ENCODE measurements at regions not wholly inside any gene's neighbourhood (a gene's known extent, or its start where the extent isn't known, plus 50 kb on each side); places are given as distances from the start of the nearest gene placed in this dataset.

DNA sequence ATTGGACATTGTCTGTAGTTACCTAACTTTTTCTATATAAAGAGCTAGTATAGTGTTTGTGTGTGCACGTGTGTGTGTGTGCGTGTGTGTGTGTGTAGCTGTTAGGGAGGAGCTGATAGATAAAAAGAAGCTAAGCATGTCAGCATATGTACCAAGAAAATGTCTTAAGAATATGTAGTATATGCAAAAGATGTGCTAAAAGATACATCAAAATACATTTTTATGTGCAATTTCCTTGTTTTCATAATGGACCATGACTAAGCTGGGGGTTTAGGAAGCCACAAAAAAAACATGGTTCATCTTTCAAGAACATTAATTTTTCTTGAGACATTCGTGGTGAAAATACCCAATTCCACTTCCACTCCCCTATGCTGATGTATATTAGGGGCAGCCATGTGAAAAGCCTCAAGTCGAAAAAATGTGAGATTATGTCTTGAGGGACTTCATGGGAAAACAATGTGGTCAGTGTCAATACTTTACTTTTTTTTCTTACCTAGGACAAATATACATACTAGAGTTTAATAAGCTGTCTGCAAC, 1599.7 kb downstream of the ARAP2 start:
- H3K27me3 ChIP-seq (ENCODE audit: control insufficient read depth in 2 of 2, insufficient read depth in 2 of 2, low read length in 2 of 2): no peaks in the 10 kb centered on the region
- Mint-ChIP-seq H3K27me3 (ENCODE audit: low read depth in 3 of 3) (peaks cover 0 to 1% (median 0%) of the 10 kb centered on the region in 3 donors), H3K9me3 (peaks cover 0 to 8% (median 2%) of the 10 kb centered on the region in 7 donors), H3K4me1 (no peaks in the 10 kb centered on the region), H3K27ac (no peak overlapping the region), H3K4me3 (no peak overlapping the region), H3K36me3 (no peaks in the 10 kb centered on the region)
- TF ChIP-seq, protein P1, sequence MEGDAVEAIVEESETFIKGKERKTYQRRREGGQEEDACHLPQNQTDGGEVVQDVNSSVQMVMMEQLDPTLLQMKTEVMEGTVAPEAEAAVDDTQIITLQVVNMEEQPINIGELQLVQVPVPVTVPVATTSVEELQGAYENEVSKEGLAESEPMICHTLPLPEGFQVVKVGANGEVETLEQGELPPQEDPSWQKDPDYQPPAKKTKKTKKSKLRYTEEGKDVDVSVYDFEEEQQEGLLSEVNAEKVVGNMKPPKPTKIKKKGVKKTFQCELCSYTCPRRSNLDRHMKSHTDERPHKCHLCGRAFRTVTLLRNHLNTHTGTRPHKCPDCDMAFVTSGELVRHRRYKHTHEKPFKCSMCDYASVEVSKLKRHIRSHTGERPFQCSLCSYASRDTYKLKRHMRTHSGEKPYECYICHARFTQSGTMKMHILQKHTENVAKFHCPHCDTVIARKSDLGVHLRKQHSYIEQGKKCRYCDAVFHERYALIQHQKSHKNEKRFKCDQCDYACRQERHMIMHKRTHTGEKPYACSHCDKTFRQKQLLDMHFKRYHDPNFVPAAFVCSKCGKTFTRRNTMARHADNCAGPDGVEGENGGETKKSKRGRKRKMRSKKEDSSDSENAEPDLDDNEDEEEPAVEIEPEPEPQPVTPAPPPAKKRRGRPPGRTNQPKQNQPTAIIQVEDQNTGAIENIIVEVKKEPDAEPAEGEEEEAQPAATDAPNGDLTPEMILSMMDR (IDR thresholded peaks at IDR 0.05): no peak
- no peak overlapping the region for H3K4me2 ChIP-seq (replicated peaks; ENCODE audit: extremely low read depth, low read length, poor library complexity, severe bottlenecking)
- H3K79me2 ChIP-seq (ENCODE audit: insufficient read depth, low read length): no peaks in the 10 kb centered on the region
- DNase-seq: no peak
- no CpG with 5 or more reads among the region's 4 CpGs for WGBS (ENCODE audit: insufficient coverage)
- no peaks in the 10 kb centered on the region for H3K36me3 ChIP-seq (replicated peaks in 1 of 2; ENCODE audit: control insufficient read depth in 1 of 2, insufficient read depth in 2 of 2, low read length in 2 of 2)
- H3K9me3 ChIP-seq (replicated peaks in 1 of 2; ENCODE audit: control insufficient read depth in 1 of 2, insufficient read depth in 1 of 2, low read length in 2 of 2): peaks cover 4 to 6% of the 10 kb centered on the region in 2 donors
- H3K4me3 ChIP-seq (replicated peaks in 1 of 3; ENCODE audit: low read depth in 2 of 3, low read length in 3 of 3): no peak overlapping the region
- intact Hi-C loops (cut with micrococcal nuclease): no loop called here
- no peaks in the 10 kb centered on the region for H4K20me1 ChIP-seq (ENCODE audit: insufficient read depth, low read length)
- no peak overlapping the region for H3K9ac ChIP-seq (ENCODE audit: insufficient read depth, low read length, poor library complexity, severe bottlenecking)
- no peaks in the 10 kb centered on the region for H3K4me1 ChIP-seq (ENCODE audit: control insufficient read depth in 1 of 2, insufficient read depth in 2 of 2, low read length in 2 of 2)
- H2AFZ ChIP-seq (ENCODE audit: insufficient read depth, low read depth, low read length, poor library complexity, severe bottlenecking): no peak overlapping the region
- H3K27ac ChIP-seq (ENCODE audit: low read depth in 1 of 2, low read length in 2 of 2): no peak overlapping the region

GRCh38 chr4:34649716-34650115, 1594.6 kb downstream of the ARAP2 start:
- Mint-ChIP-seq H3K27me3 (ENCODE audit: low read depth in 3 of 3) (no peaks in the 10 kb centered on the region), H3K9me3 (peaks cover 0 to 4% (median 0%) of the 10 kb centered on the region in 7 donors), H3K4me3 (no peak overlapping the region), H3K36me3 (no peaks in the 10 kb centered on the region), H3K4me1 (no peaks in the 10 kb centered on the region), H3K27ac (no peak overlapping the region)
- intact Hi-C loops (cut with micrococcal nuclease): no loop called here
- Histone ChIP-seq H2AFZ (ENCODE audit: insufficient read depth, low read depth, low read length, poor library complexity, severe bottlenecking) (no peak overlapping the region), H3K9me3 (replicated peaks in 1 of 2; ENCODE audit: control insufficient read depth in 1 of 2, insufficient read depth in 1 of 2, low read length in 2 of 2) (peaks cover 0 to 3% of the 10 kb centered on the region in 2 donors), H3K4me1 (ENCODE audit: control insufficient read depth in 1 of 2, insufficient read depth in 2 of 2, low read length in 2 of 2) (no peaks in the 10 kb centered on the region), H3K36me3 (replicated peaks in 1 of 2; ENCODE audit: control insufficient read depth in 1 of 2, insufficient read depth in 2 of 2, low read length in 2 of 2) (no peaks in the 10 kb centered on the region), H3K9ac (ENCODE audit: insufficient read depth, low read length, poor library complexity, severe bottlenecking) (no peak overlapping the region), H3K27ac (ENCODE audit: low read depth in 1 of 2, low read length in 2 of 2) (no peak overlapping the region), H3K27me3 (ENCODE audit: control insufficient read depth in 2 of 2, insufficient read depth in 2 of 2, low read length in 2 of 2) (no peaks in the 10 kb centered on the region), H4K20me1 (ENCODE audit: insufficient read depth, low read length) (no peaks in the 10 kb centered on the region), H3K4me3 (replicated peaks in 1 of 3; ENCODE audit: low read depth in 2 of 3, low read length in 3 of 3) (no peak overlapping the region), H3K4me2 (replicated peaks; ENCODE audit: extremely low read depth, low read length, poor library complexity, severe bottlenecking) (no peak overlapping the region), H3K79me2 (ENCODE audit: insufficient read depth, low read length) (no peaks in the 10 kb centered on the region)
- TF ChIP-seq, protein P1 (IDR thresholded peaks at IDR 0.05): no peak
- DNase-seq: no peak
